ENCODE measurements at regions not wholly inside any gene's neighbourhood (a gene's known extent, or its start where the extent isn't known, plus 50 kb on each side); places are given as distances from the start of the nearest gene placed in this dataset.
"Not testable (repeated sequence)": the region's sequence is repeated elsewhere in the genome, so short reads cannot be mapped to it uniquely, and the experiment has no call there.

DNA sequence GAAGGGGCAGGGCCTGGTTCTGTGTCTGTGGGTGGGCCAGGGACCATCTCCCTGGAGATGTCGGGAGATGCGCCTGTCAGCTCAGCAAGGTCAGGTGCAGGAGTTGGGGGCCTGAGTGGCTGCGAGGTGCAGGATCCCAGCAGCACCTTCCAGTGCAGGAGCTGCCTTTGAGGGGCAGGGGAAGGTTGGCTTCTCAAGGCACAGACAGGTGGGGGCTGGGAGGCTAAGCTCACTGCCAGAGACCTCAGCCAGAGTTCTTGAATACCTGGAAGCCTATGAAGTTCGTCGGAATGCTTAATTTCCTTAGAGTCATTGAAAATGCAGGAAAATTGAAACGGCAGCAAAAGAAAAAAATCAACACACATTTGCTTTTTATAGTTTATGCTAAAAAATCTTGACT is 72.8 kb upstream of the CRYM start:
- H3K4me1 Mint-ChIP-seq; CTCF ChIA-PET; H3K4me3 Mint-ChIP-seq; H3K9me3 Mint-ChIP-seq; H3K27ac Mint-ChIP-seq; POLR2A ChIA-PET; H3K27me3 Mint-ChIP-seq; DNase-seq; H3K36me3 Mint-ChIP-seq (ENCODE audit: low read depth): not testable (repeated sequence)

DNA sequence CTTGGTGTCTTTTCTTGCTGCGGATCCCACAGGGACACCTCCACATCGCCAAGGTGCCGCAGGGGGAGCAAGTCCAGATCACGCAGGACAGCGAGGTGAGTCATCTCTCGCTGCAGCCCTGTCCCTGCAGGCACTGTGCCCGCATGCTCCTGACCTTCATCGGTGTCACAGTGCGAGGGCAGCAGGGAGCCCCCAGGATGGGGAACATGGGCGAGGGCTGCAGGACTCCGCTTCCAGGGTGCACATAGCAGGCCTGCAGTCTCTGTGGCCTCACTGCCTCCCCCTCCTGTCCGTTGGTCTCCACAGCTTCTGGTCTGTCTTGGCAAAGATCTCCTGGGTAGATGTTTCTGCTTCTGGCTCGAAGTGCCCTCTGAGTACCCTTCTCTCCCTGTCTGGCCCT is 71.2 kb upstream of the CRYM start:
- DNase-seq, CTCF ChIA-PET: not testable (repeated sequence)

DNA sequence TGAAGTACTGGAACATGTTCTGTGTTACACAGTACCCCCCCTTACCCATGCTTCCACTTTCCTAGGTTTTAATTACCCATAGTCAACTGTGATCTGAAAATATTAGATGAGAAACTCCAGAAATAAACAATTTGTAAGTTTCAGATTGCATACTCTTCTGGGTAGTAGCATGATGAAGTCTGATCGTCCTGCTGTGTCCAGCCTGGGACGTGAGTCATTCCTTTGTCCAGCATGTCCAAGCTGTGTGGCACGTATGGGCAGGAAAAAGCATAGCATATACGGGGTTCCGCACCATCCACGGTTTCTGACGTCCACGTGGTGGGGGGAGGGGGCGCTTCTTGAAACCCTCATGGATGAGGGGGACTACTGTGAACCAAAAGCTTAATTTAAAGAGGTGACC is 70.7 kb upstream of the CRYM start:
- DNase-seq; H3K4me3 Mint-ChIP-seq; H3K36me3 Mint-ChIP-seq (ENCODE audit: low read depth); H3K27me3 Mint-ChIP-seq; POLR2A ChIA-PET; H3K4me1 Mint-ChIP-seq; CTCF ChIA-PET; H3K27ac Mint-ChIP-seq; H3K9me3 Mint-ChIP-seq: not testable (repeated sequence)

More for the DNA sequence above, 71.2 kb upstream of the CRYM start:
- H3K36me3 Mint-ChIP-seq (ENCODE audit: low read depth); H3K27ac Mint-ChIP-seq; H3K27me3 Mint-ChIP-seq; H3K4me1 Mint-ChIP-seq; POLR2A ChIA-PET; H3K4me3 Mint-ChIP-seq; H3K9me3 Mint-ChIP-seq: not testable (repeated sequence)

DNA sequence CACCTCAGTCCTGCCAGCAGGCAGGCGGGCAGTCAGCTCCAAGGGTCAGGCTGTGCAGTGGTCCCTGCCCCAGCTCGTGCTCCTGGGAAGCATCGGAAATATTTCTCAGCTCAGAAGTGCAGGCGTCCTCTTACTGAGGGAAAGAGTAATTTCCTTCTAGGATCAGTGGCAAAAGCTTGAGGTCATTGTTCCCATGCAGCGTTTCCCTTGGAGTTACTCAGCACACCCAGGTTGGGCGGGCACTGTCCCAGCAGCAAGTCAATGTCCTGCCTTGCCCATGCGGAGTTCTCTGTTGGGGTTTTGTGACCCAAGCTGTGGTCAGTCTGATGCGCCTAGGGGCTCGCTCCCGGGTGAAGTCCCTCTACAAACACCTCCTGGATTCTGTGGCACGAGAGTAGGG is 69.4 kb upstream of the CRYM start:
- H3K4me1 Mint-ChIP-seq; H3K27me3 Mint-ChIP-seq; CTCF ChIA-PET; H3K9me3 Mint-ChIP-seq; POLR2A ChIA-PET; H3K36me3 Mint-ChIP-seq (ENCODE audit: low read depth); DNase-seq; H3K27ac Mint-ChIP-seq; H3K4me3 Mint-ChIP-seq: not testable (repeated sequence)

DNA sequence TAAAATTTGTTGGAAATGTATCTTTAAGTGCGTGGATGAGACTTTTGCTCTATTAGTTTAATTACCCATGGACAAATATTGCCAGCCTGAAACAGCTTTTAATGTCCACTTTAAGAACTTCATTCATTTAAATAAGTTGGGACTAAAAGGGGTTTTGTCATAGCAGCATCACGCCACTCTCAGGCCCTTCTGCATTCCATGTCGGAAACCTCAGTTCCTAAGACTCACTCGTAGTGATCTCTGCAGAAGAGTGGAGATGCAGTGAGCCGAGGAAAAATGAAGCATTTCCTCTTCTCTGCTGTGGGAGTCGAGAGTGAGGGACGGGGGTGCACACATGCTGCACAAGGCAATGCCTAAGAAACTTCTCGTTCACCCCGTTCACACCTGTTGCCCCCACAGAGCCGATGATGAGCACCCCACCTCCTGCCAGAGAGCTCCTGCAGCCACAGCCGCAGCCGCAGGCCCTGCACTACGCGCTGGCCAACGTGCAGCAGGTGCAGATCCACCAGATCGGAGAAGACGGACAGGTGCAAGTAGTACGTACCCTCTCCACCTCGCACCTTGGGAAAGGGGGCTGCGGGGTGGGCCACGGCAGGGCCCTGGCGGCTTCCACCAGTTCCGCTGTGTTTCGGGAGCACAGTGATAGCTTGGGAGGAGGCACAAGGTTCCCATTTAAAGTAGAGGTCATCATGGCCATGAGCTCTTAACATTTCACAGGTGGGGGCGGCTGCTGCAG is 68.8 kb upstream of the CRYM start:
- H3K4me1 Mint-ChIP-seq; H3K27me3 Mint-ChIP-seq; DNase-seq; H3K4me3 Mint-ChIP-seq; H3K9me3 Mint-ChIP-seq; H3K27ac Mint-ChIP-seq; H3K36me3 Mint-ChIP-seq (ENCODE audit: low read depth); CTCF ChIA-PET; POLR2A ChIA-PET: not testable (repeated sequence)

DNA sequence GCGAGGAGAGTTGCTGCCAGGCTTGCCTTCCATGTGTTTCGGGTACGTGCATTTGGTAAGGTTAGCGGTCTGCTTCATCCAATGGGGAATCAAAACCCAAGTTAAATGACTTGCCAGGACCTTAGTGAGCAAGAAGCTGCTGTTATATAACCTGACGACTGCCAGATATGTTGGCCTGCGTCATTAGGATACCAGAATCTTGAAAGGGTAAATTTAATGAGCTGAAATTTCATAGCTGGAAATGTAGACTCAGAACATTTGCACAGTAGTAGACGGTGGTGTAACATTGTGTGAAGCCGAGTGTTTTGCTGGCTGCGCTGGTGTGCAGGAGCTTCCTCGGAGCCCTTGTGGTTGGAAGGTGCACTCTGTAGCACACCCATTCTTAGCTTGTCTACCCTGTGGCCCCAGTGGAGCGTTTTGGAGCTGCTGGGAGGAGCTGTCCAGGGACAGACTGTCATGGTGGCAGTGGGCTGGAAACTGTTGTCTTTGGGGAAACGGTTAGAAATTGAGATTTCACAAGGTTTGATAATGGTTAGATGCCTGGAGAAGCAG is 66.3 kb upstream of the CRYM start:
- H3K4me1 Mint-ChIP-seq; H3K27ac Mint-ChIP-seq; H3K4me3 Mint-ChIP-seq; CTCF ChIA-PET; H3K27me3 Mint-ChIP-seq; POLR2A ChIA-PET; DNase-seq; H3K9me3 Mint-ChIP-seq; H3K36me3 Mint-ChIP-seq (ENCODE audit: low read depth): not testable (repeated sequence)

DNA sequence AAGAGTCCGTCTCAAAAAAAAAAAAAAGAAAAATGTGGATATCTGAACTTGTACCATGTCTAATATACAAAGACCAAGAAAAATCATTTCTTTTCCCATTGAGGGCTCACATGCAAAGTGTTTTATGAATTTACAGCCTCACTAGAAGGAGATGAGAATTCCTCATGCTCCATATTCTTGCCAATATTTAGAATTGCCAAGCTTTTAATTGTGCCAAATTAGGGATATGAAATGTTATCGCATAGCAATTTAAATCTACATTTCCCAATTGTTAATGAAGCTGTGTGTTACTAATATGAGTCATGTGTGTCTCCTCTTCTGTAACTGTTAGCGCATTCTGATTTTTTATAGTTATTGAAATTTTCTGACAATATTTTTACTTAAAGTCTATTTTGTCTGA is 63.0 kb upstream of the CRYM start:
- no peak overlapping the region for H3K27ac Mint-ChIP-seq
- DNase-seq = no peak
- no peaks in the 10 kb centered on the region for H3K36me3 Mint-ChIP-seq (ENCODE audit: low read depth)
- ChIA-PET POLR2A (no interaction called here), CTCF (interaction anchor here (0.6 kb wide), 1 partner anchor 32 kb away, joined by 3 read pairs; no protein-coding TSS in a partner anchor)
- no peaks in the 10 kb centered on the region for H3K9me3 Mint-ChIP-seq
- H3K4me1 Mint-ChIP-seq = no peaks in the 10 kb centered on the region
- peaks cover 8% of the 10 kb centered on the region for H3K27me3 Mint-ChIP-seq
- H3K4me3 Mint-ChIP-seq = no peak overlapping the region

DNA sequence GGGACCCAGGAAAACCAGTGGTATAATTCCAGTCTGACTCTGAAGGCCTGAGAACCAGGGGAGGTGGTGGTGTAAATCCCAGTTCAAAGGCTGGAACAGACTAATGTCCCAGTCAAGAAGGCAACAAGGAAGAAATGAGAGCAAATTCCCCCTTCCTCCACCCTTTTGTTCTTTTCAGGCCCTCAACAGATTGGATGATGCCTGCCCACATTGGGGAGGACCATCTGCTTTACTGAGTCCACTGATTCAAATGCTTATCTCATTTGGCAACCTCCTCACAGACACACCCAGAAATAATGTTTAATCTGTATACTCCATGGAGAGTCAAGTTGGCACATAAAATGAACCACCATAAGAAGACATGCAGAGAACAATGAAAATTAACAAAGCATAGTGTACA is 61.9 kb upstream of the CRYM start:
- ChIA-PET CTCF (no interaction called here), POLR2A (no interaction called here)
- H3K27me3 Mint-ChIP-seq = peaks cover 11% of the 10 kb centered on the region
- H3K27ac Mint-ChIP-seq = no peak overlapping the region
- H3K4me3 Mint-ChIP-seq = no peak overlapping the region
- DNase-seq = no peak
- H3K9me3 Mint-ChIP-seq = no peaks in the 10 kb centered on the region
- H3K36me3 Mint-ChIP-seq (ENCODE audit: low read depth) = no peaks in the 10 kb centered on the region
- H3K4me1 Mint-ChIP-seq = no peaks in the 10 kb centered on the region

DNA sequence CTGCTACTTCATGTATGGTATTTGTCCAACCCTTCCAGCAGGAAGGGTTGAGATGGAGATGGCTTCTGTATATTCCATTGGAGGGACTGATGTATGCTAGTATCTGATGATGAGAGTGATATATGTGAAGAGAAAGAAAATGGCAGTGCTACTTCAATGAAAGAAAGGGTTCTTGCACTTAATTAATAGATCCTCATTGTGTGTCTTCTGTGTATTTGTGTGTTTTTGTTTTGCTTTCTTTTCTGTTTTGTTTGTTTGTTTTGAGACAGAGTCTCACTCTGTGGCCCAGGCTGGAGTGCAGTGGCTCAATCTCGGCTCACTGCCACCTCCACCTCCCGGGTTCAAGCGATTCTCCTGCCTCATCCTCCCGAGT is 61.2 kb upstream of the CRYM start:
- H3K27me3 Mint-ChIP-seq = peaks cover 11% of the 10 kb centered on the region
- no peaks in the 10 kb centered on the region for H3K36me3 Mint-ChIP-seq (ENCODE audit: low read depth)
- ChIA-PET CTCF (no interaction called here), POLR2A (no interaction called here)
- no peak overlapping the region for H3K27ac Mint-ChIP-seq
- no peaks in the 10 kb centered on the region for H3K4me1 Mint-ChIP-seq
- no peak overlapping the region for H3K4me3 Mint-ChIP-seq
- no peak for DNase-seq
- no peaks in the 10 kb centered on the region for H3K9me3 Mint-ChIP-seq

DNA sequence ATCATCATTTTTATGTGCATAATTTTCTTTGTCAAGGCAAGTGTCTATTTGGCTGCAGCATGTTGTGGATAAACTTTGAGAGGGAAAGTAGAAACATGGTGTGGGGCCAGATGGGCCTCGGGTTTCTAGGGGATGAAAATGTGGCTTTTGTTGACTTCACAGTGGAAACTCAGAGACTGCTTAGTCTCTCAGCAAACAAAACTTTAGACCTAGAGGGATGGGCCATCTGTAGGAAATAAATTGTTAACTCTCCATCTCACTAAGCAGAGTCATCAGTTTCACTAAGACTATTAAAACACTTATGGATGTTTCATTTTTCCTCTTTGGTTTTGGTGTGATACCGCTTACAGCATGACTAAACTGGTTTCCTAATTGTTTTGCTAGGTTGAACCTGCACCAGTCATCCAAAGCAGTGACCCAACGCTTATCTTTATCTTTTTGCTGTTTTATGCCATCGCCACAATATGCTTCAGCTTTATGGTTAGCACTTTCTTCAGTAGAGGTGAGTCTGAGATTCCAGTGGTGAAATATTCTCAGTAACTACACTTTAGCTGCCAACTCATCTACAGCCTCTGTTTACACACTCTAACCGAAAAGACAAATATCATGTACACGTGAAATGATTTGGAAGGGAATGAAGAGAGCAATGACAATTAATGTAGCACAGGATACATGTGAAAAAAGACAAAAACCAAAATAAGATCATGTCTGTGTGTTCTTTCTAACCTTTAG is 60.6 kb upstream of the CRYM start:
- POLR2A ChIA-PET = no interaction called here
- CTCF ChIA-PET = no interaction called here
- Mint-ChIP-seq H3K36me3 (ENCODE audit: low read depth) (no peaks in the 10 kb centered on the region), H3K4me3 (no peak overlapping the region), H3K27me3 (peaks cover 12% of the 10 kb centered on the region), H3K4me1 (no peaks in the 10 kb centered on the region), H3K27ac (no peak overlapping the region), H3K9me3 (no peaks in the 10 kb centered on the region)
- no peak for DNase-seq

DNA sequence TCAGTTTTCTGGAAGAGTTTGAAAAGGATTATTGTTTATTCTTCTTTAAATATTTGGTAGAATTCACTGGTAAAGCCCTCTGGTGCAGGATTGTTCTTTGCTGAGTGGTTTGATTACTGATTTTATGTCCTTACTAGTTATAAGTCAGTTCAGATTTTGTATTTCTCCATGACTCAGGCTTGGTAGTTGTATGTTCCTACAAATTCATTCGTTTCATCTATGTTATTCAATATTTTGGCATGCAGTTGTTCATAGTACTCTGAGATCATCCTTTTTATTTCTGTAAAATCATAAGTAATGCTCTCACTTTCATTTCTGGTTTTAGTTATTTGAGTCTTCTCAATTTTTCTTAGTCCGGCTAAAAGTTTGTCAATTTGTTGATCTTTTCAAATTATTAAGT is 58.1 kb upstream of the CRYM start:
- Mint-ChIP-seq H3K4me3 (no peak overlapping the region), H3K4me1 (no peaks in the 10 kb centered on the region), H3K27ac (no peak overlapping the region), H3K27me3 (peaks cover 28% of the 10 kb centered on the region), H3K9me3 (no peaks in the 10 kb centered on the region), H3K36me3 (ENCODE audit: low read depth) (no peaks in the 10 kb centered on the region)
- POLR2A ChIA-PET = no interaction called here
- CTCF ChIA-PET = interaction anchor here (0.5 kb wide), 1 partner anchor 260 kb away, joined by 3 read pairs; no protein-coding TSS in a partner anchor
- DNase-seq = no peak

DNA sequence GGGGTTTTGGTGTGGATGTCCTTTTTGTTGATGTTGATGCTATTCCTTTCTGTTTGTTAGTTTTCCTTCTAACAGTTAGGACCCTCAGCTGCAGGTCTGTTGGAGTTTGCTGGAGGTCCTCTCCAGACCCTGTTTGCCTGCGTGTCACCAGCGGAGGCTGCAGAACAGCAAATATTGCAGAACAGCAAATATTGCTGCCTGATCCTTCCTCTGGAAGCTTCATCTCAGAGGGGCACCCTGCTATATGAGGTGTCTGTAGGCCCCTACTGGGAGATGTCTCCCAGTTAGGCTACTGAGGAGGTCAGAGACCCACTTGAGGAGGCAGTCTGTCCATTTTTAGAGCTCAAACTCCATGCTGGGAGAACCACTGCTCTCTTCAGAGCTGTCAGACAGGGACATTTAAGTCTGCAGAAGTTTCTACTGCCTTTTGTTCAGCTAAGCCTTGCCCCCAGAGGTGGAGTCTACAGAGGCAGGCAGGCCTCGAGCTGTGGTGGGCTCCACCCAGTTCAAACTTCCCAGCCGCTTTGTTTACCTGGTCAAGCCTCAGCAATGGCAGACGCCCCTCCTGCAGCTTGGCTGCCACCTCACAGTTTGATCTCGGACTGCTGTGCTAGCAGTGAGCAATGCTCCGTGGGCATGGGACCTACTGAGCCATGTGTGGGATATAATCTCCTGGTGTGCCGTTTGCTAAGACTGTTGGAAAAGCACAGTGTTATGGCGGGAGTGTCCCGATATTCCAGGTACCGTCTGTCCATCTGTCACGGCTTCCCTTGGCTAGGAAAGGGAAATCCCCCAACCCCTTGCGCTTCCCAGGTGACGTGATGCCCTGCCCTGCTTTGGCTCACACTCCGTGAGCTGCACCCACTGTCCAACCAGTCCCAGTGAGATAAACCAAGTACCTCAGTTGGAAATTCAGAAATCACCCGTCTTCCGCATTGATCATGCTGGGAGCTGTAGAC is 56.4 kb upstream of the CRYM start:
- DNase-seq; H3K4me3 Mint-ChIP-seq; POLR2A ChIA-PET; H3K4me1 Mint-ChIP-seq; H3K27ac Mint-ChIP-seq; H3K36me3 Mint-ChIP-seq (ENCODE audit: low read depth); H3K9me3 Mint-ChIP-seq: not testable (repeated sequence)
- peaks cover 33% of the 10 kb centered on the region for H3K27me3 Mint-ChIP-seq
- CTCF ChIA-PET = interaction anchor here (0.7 kb wide), 1 partner anchor 743 kb away, joined by 3 read pairs; no protein-coding TSS in a partner anchor

DNA sequence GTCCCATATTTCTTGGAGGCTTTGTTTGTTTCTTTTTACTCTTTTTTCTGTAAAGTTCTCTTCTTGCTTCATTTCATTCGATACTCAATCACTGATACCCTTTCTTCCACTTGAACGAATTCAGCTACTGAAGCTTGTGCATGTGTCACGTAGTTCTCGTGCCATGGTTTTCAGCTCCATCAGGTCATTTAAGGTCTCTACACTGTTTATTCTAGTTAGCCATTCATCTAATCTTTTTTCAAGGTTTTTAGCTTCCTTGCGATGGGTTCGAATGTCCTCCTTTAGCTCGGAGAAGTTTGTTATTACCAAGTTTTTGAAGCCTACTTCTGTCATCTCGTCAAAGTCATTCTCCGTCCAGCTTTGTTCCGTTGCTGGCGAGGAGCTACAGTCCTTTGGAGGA is 55.6 kb upstream of the CRYM start:
- H3K36me3 Mint-ChIP-seq (ENCODE audit: low read depth); H3K9me3 Mint-ChIP-seq; H3K27ac Mint-ChIP-seq; CTCF ChIA-PET; DNase-seq; POLR2A ChIA-PET; H3K4me3 Mint-ChIP-seq; H3K4me1 Mint-ChIP-seq: not testable (repeated sequence)
- peaks cover 33% of the 10 kb centered on the region for H3K27me3 Mint-ChIP-seq

Data from activated CD4-positive, alpha-beta T cell treated with anti-CD3 and anti-CD28 coated beads, Interleukin-2, amount 10 ng/mL, durations not matched to agents 7 days and 5 days (primary cell).